B cell (primary cell): ENCODE measurements at regions not wholly inside any gene's neighbourhood (a gene's known extent, or its start where the extent isn't known, plus 50 kb on each side); places are given as distances from the start of the nearest gene placed in this dataset.

Source experiments
- EZH2 ChIP-seq: IDR thresholded peaks from 2 replicates; pipeline ENCODE4 v1.6.1; 2012; ENCODE audit warnings: borderline replicate concordance, low read depth, mild to moderate bottlenecking, moderate library complexity, low read length; ENCODE audit not compliant: insufficient read depth, poor library complexity, severe bottlenecking
- TF ChIP-seq, protein P1 (sequence below): fragments of 200-600 bp; IDR thresholded peaks from one replicate; pipeline ENCODE4 v1.8.0; 2022; ENCODE audit warnings: antibody characterized with exemption, mild to moderate bottlenecking

- TF ChIP-seq, protein P1, sequence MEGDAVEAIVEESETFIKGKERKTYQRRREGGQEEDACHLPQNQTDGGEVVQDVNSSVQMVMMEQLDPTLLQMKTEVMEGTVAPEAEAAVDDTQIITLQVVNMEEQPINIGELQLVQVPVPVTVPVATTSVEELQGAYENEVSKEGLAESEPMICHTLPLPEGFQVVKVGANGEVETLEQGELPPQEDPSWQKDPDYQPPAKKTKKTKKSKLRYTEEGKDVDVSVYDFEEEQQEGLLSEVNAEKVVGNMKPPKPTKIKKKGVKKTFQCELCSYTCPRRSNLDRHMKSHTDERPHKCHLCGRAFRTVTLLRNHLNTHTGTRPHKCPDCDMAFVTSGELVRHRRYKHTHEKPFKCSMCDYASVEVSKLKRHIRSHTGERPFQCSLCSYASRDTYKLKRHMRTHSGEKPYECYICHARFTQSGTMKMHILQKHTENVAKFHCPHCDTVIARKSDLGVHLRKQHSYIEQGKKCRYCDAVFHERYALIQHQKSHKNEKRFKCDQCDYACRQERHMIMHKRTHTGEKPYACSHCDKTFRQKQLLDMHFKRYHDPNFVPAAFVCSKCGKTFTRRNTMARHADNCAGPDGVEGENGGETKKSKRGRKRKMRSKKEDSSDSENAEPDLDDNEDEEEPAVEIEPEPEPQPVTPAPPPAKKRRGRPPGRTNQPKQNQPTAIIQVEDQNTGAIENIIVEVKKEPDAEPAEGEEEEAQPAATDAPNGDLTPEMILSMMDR, result no peak
- no peak for TF ChIP-seq EZH2
These were observed 177.2 kb downstream of the TXNL1 start for GRCh38 chr18:56461151-56461550.
